GM12891 (cell line): ENCODE measurements at regions not wholly inside any gene's neighbourhood (a gene's known extent, or its start where the extent isn't known, plus 50 kb on each side); places are given as distances from the start of the nearest gene placed in this dataset.
A peak's percentile ranks its signal among the peaks of the same experiment; 100 is the strongest.

Experiments used
- DNase-seq: peaks from one replicate; pipeline ENCODE4 v3.0.0; 2011; ENCODE audit warnings: low spot score; ENCODE audit not compliant: insufficient read length
- FAIRE-seq: peaks from 2 replicates; lab custom pipeline; 2011; peaks lifted over from hg19 to GRCh38; lab: Jason Lieb, UNC
- PAX5 ChIP-seq: IDR thresholded peaks from 2 replicates; pipeline ENCODE4 v1.6.1; 2011; ENCODE audit warnings: low read length, moderate library complexity, mild to moderate bottlenecking; ENCODE audit not compliant: insufficient read depth, severe bottlenecking
- POLR2A ChIP-seq: IDR thresholded peaks from 2 replicates; pipeline ENCODE4 v1.6.1; 2011; ENCODE audit warnings: low read depth, low read length, control low read depth
- POLR2AphosphoS5 ChIP-seq: IDR thresholded peaks from 2 replicates; pipeline ENCODE4 v1.6.1; 2011; ENCODE audit warnings: low read depth, low read length, control low read depth
- POU2F2 ChIP-seq: IDR thresholded peaks from 2 replicates; pipeline ENCODE4 v1.6.1; 2011; ENCODE audit warnings: low read depth, mild to moderate bottlenecking, control low read depth, low read length, moderate library complexity
- SPI1 ChIP-seq: IDR thresholded peaks from 2 replicates; pipeline ENCODE4 v1.6.1; 2011; ENCODE audit warnings: low read depth, low read length, control low read depth
- TAF1 ChIP-seq: IDR thresholded peaks from 2 replicates; pipeline ENCODE4 v1.6.1; 2011; ENCODE audit warnings: low read depth, low read length, control low read depth

DNA sequence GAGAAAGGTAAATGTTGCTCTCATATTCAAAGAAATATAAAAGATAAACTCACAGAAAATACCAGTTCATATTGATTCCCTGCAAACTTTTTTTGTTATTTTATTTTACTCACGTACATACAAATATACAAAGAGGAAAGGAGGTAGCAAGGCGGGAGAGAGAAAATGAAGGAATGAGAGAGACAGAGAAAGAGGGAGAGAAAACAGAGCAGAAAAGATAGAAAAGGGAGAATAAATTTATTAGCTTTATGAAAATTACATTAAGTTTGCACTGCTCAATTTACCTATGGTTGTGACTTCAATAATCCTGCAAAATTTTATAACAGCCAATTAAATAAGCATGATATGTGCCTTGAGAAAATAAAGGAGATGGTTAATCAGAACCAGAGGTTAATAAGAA lies 274.7 kb upstream of the CITED2 start:
- DNase-seq: no peak
- no peak for FAIRE-seq
- TF ChIP-seq PAX5: no peak
- TF ChIP-seq POU2F2: no peak
- no peak for TF ChIP-seq POLR2A
- no peak for TF ChIP-seq SPI1
- TF ChIP-seq TAF1: no peak
- no peak for TF ChIP-seq POLR2AphosphoS5

DNA sequence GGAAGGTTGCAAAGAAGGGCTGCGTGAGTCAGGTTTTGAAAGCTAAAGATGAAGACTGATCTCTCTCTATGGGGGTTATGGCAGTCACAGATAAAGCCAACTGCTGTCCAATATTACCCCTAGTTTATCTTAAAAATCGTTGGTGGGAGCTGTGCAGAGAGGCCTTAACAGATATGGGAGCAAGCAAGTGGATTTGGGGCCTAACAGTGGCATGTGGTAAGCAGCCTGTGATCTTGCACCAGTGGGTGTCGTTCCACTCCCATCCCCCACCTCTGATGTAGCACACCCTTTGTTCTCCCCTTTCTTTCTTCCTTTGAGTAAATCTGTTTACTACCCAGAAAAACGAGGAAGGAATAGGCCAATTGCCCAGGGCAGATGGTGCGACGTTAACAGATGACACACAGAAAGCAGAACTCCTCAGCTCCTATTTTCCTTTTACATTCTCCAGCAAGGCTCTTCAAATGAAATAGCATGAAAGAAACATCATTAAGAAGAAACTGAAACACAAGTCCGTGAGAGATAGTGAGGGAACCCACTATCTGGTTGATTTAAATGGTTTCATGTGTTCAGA lies 274.1 kb upstream of the CITED2 start:
- FAIRE-seq (no peak), DNase-seq (no peak)
- TF ChIP-seq POU2F2: no peak

DNA sequence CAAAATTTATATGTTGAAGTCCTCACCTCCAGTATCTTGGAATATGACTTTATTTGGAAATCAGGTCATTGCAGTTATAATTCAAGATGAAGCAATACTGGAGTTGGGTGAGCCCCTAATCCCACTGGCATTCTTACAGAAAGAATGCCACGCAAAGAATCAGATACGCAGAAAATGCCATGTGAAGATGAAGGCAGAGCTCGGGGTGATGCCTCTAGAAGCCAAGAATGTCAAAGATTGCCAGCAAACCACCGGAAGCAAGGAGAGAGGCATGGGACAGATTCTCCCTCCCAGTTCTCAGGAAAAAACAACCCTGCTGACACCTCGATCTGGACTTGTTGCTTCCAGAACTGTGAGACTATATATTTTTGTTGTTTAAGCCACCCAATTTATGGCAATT lies 273.4 kb upstream of the CITED2 start:
- FAIRE-seq: no peak
- no peak for TF ChIP-seq TAF1
- TF ChIP-seq SPI1: no peak
- TF ChIP-seq POU2F2: no peak
- no peak for TF ChIP-seq PAX5
- no peak for TF ChIP-seq POLR2A
- no peak for TF ChIP-seq POLR2AphosphoS5

DNA sequence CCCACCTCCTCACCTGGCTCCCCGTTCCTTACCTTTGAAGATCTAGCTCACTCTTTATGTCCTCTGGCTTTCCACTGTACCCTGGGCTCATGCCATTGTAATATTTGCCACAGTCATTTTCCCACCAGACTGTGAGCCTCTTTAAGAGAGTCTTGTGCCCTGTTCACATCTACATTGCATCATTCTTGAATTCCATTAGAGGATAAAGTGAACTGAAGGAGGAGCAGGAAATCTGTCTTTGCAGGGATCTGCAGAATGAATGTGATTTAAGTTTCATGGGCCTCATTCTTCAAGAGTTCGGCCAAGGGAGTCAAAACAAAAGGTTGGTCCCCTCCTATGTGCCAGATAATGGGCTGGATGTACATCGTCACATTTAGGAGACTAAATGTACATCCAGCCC lies 272.6 kb upstream of the CITED2 start:
- DNase-seq (no peak), FAIRE-seq (no peak)
- no peak for TF ChIP-seq PAX5
- TF ChIP-seq POLR2A: no peak
- TF ChIP-seq POU2F2: no peak
- TF ChIP-seq SPI1: no peak
- no peak for TF ChIP-seq TAF1
- TF ChIP-seq POLR2AphosphoS5: no peak

More for the DNA sequence above, 273.4 kb upstream of the CITED2 start:
- DNase-seq: no peak

DNA sequence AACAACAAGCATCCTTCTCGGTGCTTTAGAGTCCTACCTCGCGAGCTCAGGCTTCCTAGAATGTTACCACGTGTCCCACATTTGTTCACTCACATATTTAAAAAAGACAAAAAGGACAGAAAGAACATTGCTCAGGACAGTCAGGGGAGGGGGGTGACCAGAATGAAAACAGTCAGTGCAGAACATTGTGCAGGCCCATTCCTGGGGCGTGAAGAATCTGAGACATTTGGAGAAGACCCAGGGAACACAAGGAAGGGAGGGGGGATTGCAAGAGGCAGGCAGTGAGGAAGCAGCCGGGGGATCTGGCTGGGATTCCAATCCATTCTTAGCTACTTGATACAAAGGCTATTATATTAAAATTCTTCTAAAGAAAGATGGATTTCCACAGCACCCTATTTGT lies 270.4 kb upstream of the CITED2 start:
- no peak for TF ChIP-seq POLR2AphosphoS5
- TF ChIP-seq SPI1: no peak
- no peak for TF ChIP-seq POLR2A
- no peak for TF ChIP-seq PAX5
- TF ChIP-seq POU2F2: no peak
- TF ChIP-seq TAF1: no peak
- DNase-seq: no peak
- FAIRE-seq: no peak

DNA sequence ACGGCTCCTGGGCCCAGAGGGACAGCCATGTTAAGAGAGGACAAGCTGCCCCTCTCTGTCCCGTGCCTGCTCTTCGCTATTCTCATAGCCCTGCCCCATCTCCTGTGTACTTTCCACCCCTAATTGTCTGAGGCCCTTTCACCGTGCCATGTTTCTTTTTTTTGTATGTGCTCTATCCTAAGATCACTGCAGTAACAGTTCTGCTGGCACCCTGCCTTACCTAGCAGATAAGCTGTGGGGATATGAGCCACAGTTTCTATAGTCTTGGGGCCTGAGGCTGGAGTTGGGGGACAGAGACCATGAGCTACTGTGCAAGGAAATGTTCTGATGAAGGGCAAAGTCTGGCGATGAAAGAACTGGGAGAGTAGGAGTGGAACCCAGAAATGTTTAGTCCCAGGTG lies 269.5 kb upstream of the CITED2 start:
- FAIRE-seq: no peak
- no peak for TF ChIP-seq POLR2AphosphoS5
- no peak for TF ChIP-seq TAF1
- TF ChIP-seq POLR2A: no peak
- no peak for TF ChIP-seq POU2F2
- no peak for TF ChIP-seq PAX5
- no peak for TF ChIP-seq SPI1
- no peak for DNase-seq

DNA sequence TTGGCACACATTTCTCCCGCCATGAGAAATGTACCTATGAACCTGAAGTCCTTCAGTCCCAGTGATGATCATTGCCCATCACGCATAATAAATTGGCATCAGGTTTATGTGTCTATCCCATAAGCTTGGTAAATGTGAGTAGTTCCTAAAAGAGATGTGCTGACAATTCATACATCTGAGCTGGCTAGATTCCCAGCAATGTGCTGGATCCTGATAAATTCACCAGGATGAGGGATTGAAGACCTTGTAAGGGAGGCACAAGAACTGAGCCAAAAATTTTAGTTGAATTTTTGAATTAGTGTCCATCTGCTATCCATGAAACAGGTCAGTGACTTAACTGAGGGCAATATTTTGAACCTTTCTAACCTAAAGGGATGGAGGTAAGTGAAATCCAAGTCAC lies 267.9 kb upstream of the CITED2 start:
- no peak for TF ChIP-seq SPI1
- no peak for TF ChIP-seq POLR2AphosphoS5
- TF ChIP-seq TAF1: no peak
- no peak for TF ChIP-seq PAX5
- no peak for TF ChIP-seq POLR2A
- no peak for TF ChIP-seq POU2F2
- FAIRE-seq (no peak), DNase-seq (no peak)

DNA sequence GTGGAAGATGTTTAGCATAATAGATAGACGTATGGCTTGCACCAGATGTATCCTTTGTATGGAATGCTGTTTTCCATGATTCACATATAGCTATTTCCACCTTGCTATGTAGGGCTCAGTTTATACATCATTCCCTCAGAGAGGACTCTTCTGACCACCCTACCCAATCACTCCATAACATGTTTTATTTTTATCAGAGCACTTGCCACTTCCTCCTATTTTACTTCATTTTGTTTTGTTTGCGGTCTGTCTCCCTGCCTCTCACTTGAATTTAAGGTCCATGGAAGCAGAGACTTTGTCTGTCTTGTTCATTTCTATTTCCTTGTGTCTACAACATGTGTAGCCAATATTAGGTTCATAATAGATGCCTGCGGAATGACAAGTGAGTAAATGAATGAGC lies 266.9 kb upstream of the CITED2 start:
- FAIRE-seq: no peak
- no peak for DNase-seq
- TF ChIP-seq SPI1 (no peak), POLR2AphosphoS5 (no peak)

DNA sequence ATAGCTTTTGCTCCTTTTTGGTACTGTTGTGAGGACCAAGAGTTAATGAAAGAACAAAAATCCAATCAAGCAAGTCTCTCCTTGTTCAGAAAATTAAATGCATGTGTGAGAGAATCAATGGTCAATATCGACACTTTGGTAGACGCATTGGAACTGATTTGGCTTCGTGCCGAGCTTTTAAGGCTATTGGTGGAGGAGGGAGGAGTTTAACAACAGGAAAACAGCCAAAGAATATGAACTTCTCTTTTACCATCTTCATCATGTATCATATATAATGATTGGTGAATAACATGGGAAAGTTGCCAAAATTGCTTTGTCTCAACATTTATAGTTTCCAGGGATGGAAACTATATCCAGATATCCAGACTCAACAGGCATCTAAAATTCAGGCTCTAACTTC lies 266.5 kb upstream of the CITED2 start:
- DNase-seq (no peak), FAIRE-seq (peak; percentile 66)
- TF ChIP-seq PAX5 (no peak), SPI1 (no peak), POLR2AphosphoS5 (no peak), POU2F2 (no peak), POLR2A (no peak)

DNA sequence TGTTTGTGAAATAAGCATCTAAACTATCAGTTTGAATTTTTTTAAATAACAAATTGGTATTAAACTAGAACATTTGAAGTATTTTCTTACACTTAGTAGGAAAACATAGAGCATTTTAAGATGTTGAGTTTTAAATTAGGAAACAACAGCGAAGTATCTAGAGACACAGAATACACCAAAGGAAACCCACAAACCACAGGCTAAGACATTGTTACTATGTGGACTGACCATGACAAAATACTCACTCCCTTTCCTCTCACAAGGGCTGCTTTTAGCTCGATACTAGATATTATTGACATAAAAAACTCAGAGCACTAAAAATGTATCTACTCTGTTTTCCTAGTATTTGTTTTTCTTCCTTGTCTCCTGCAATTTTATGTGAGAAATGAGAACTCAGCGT lies 266.0 kb upstream of the CITED2 start:
- TF ChIP-seq POLR2A: no peak
- TF ChIP-seq POU2F2: no peak
- no peak for TF ChIP-seq SPI1
- no peak for TF ChIP-seq PAX5
- TF ChIP-seq TAF1: no peak
- no peak for TF ChIP-seq POLR2AphosphoS5
- FAIRE-seq: peak; percentile 80
- DNase-seq: no peak

DNA sequence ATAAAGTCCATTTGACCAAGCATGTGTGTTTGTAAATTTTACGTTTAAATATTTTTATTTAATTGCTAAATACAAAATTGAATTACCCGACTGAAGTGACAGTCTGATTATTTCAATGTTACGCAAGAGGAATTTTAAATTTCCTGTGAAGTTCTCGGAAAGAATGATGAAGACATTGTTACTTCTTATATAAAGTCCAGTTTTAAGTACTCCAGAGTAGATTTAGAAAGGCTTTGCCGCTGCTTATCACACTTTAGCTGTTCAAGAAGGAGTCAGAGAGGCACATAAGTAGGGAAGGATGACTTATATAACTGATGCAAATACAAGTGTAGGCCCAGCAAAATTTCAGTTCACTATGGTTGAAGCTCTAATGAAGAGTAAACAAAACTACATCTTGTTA lies 265.1 kb upstream of the CITED2 start:
- TF ChIP-seq POU2F2 (no peak), POLR2A (no peak), PAX5 (no peak), TAF1 (no peak), SPI1 (no peak), POLR2AphosphoS5 (no peak)
- DNase-seq (no peak), FAIRE-seq (no peak)
